ENCODE measurements at regions not wholly inside any gene's neighbourhood (a gene's known extent, or its start where the extent isn't known, plus 50 kb on each side); places are given as distances from the start of the nearest gene placed in this dataset.

- ChIA-PET CTCF (ENCODE audit: low intra/inter-chr PET ratio, low total read pairs) (no interaction called here), POLR2A (no interaction called here)
- Histone ChIP-seq H2AFZ (ENCODE audit: low read length) (no peak overlapping the region), H3K9me3 (ENCODE audit: low read length) (no peaks in the 10 kb centered on the region), H3K27me3 (ENCODE audit: control insufficient read depth in 1 of 2, insufficient read depth in 2 of 2, low read length in 2 of 2) (no peaks in the 10 kb centered on the region), H3K79me2 (ENCODE audit: insufficient read depth, low read length) (no peaks in the 10 kb centered on the region), H3K4me3 (replicated peaks in 1 of 3; ENCODE audit: insufficient read depth in 1 of 3, low read depth in 2 of 3, low read length in 3 of 3) (no peak overlapping the region), H3K36me3 (replicated peaks in 1 of 2; ENCODE audit: control insufficient read depth in 1 of 2, insufficient read depth in 2 of 2, low read length in 2 of 2) (no peaks in the 10 kb centered on the region), H3K4me2 (ENCODE audit: low read depth, low read length) (no peak overlapping the region), H3K9ac (ENCODE audit: insufficient read depth, low read depth, low read length) (no peak overlapping the region), H3K27ac (ENCODE audit: extremely low read length, insufficient read depth, low read length) (no peak overlapping the region), H4K20me1 (ENCODE audit: insufficient read depth, low read length) (no peaks in the 10 kb centered on the region), H3K4me1 (ENCODE audit: insufficient read depth, low read length) (no peaks in the 10 kb centered on the region)
- TF ChIP-seq CAMTA2 (CRISPR knock-in tag; IDR thresholded peaks at IDR 0.05; ENCODE audit: borderline replicate concordance): no peak
- TF ChIP-seq SUZ12 (IDR thresholded peaks at IDR 0.05; ENCODE audit: low read depth, low read length): no peak
- no peak for TF ChIP-seq JUNB (CRISPR knock-in tag; IDR thresholded peaks at IDR 0.05; ENCODE audit: borderline replicate concordance)
- no peak for TF ChIP-seq GMEB2 (CRISPR knock-in tag; IDR thresholded peaks at IDR 0.05; ENCODE audit: low read depth)
- TF ChIP-seq FOXO1 (CRISPR knock-in tag; IDR thresholded peaks at IDR 0.05): no peak
- no peak for TF ChIP-seq PBX3 (CRISPR knock-in tag; IDR thresholded peaks at IDR 0.05; ENCODE audit: borderline replicate concordance)
- TF ChIP-seq RBAK (CRISPR knock-in tag; IDR thresholded peaks at IDR 0.05): no peak
- TF ChIP-seq NAIF1 (CRISPR knock-in tag; IDR thresholded peaks at IDR 0.05; ENCODE audit: borderline replicate concordance): no peak
- TF ChIP-seq MXD4 (CRISPR knock-in tag; IDR thresholded peaks at IDR 0.05): no peak
- no peak for TF ChIP-seq ATF3 (CRISPR knock-in tag; IDR thresholded peaks at IDR 0.05)
- TF ChIP-seq ELF3 (CRISPR knock-in tag; IDR thresholded peaks at IDR 0.05): no peak
- TF ChIP-seq ZUFSP (CRISPR knock-in tag; IDR thresholded peaks at IDR 0.05; ENCODE audit: borderline replicate concordance): no peak
- BruUV-seq (replicated peaks): no TSS peak
- intact Hi-C loops (cut with micrococcal nuclease; ENCODE audit: unreplicated experiment) (no loop called here), in situ Hi-C loops (cut with HindIII; ENCODE audit: extremely low pct_ligation_motif_present, low pct_unique_long_range_greater_than_20kb) (no loop called here)
- DNase-seq (ENCODE audit: low spot score) (no peak), ATAC-seq (no peak), FAIRE-seq (no peak)
- 2% methylated on average over 3 of the region's 3 CpGs for WGBS (ENCODE audit: low lambda C conversion rate)
These were observed 260.5 kb upstream of the ZPLD1 start for GRCh38 chr3:102174312-102174712.
